DOHH2 (cell line): ENCODE measurements at regions not wholly inside any gene's neighbourhood (a gene's known extent, or its start where the extent isn't known, plus 50 kb on each side); places are given as distances from the start of the nearest gene placed in this dataset.

Experiments
- EZH2phosphoT487 ChIP-seq: fragments of 200-600 bp; sonication (generic); IDR thresholded peaks from 2 replicates; pipeline ENCODE4 v1.6.1; 2017; ENCODE audit warnings: borderline replicate concordance, mild to moderate bottlenecking, antibody characterized with exemption, low read length, moderate library complexity, mixed read lengths
- TF ChIP-seq, protein P1 (sequence below): fragments of 200-600 bp; sonication (generic); IDR thresholded peaks from one replicate; pipeline ENCODE4 v1.5.1; 2014; ENCODE audit warnings: antibody characterized with exemption, mild to moderate bottlenecking, low read depth, low read length; ENCODE audit not compliant: poor library complexity, severe bottlenecking

GRCh38 chr5:167096816-167097215, 1194.6 kb upstream of the WWC1 start:
- TF ChIP-seq, protein P1, sequence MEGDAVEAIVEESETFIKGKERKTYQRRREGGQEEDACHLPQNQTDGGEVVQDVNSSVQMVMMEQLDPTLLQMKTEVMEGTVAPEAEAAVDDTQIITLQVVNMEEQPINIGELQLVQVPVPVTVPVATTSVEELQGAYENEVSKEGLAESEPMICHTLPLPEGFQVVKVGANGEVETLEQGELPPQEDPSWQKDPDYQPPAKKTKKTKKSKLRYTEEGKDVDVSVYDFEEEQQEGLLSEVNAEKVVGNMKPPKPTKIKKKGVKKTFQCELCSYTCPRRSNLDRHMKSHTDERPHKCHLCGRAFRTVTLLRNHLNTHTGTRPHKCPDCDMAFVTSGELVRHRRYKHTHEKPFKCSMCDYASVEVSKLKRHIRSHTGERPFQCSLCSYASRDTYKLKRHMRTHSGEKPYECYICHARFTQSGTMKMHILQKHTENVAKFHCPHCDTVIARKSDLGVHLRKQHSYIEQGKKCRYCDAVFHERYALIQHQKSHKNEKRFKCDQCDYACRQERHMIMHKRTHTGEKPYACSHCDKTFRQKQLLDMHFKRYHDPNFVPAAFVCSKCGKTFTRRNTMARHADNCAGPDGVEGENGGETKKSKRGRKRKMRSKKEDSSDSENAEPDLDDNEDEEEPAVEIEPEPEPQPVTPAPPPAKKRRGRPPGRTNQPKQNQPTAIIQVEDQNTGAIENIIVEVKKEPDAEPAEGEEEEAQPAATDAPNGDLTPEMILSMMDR = no peak
- TF ChIP-seq EZH2phosphoT487 = no peak
